GM21717 (cell line): ENCODE measurements at regions not wholly inside any gene's neighbourhood (a gene's known extent, or its start where the extent isn't known, plus 50 kb on each side); places are given as distances from the start of the nearest gene placed in this dataset.
"Not testable (repeated sequence)": the region's sequence is repeated elsewhere in the genome, so short reads cannot be mapped to it uniquely, and the experiment has no call there.

Experiments used
- ATAC-seq: cut with Tn5 transposase; IDR thresholded peaks from one replicate; pipeline ENCODE4 v1.9.1; 2021; ENCODE audit warnings: mild to moderate bottlenecking, moderate library complexity; ENCODE audit not compliant: unreplicated experiment

DNA sequence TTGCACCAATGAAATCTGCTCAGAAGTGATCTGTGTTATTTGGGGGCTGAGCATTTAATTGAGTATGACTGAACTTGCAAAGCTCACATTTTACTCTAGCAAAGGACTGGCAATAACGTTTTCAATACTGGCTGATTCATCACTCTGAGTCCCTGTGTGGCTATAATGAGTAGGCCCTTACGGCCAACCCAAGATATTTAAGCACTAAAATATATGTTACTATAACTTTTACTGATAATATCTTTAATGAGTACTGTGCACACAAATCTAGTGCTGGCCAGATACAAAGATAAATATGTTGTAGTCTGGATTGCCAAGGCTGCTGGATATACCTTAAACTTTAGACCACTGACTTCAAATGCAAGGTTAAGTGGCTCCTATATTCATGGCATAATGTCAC lies 436.4 kb upstream of the KCNMB2 start:
- ATAC-seq = no peak

DNA sequence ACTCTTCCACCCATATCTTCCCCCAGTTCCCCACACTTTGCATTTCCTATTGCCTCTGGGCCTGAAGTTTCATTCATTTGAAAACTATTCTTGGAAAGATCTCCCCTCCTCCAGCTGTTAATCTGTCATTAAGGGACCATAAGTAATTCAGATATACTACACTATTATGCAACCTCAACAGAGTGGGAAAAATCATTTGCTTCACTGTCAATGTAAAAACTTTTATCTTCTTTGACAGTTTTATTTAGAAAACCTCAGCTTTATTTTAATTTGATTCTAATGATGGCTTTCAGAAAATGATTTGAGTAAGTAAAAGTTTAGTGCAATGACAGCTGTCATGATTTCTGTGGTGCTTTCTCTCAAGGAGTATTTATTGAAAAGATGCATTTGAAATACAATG lies 435.3 kb upstream of the KCNMB2 start:
- no peak for ATAC-seq

DNA sequence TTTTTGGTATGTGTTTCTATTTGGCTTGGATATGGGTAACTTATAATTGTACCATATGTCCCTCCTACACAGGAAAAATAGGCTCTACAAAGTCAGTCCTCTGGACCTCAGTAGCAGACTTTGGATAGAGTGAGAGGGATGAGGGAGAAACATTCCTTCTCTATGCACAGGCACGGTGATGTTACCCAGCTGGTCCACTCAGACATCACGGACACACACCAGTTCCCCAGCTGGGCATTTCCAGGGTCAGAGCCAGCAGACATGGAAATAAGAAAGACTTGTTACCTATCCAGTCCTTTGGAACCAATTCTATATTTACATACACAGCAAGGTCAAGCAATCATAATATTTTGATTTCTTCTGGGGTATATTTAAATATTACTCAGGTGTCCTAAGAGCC lies 433.1 kb upstream of the KCNMB2 start:
- no peak for ATAC-seq

DNA sequence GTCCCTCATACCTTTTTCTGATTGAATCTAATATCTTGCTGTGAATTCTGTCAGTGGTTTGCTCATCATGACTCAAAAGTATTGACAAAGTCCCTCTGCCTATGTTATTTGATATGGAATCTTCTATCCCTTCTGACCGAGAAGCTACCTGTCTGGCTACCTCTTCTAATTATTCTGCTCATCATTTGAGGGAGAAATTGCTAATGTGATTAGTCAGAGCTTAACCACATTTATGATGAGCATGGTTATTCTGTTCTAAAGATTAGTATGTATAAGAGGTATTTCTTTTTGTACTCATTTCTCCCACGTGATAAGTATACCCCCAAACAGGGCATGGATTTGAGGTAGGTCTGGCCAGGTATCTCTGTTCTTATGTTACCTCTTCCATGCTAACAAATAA lies 428.4 kb upstream of the KCNMB2 start:
- no peak for ATAC-seq

DNA sequence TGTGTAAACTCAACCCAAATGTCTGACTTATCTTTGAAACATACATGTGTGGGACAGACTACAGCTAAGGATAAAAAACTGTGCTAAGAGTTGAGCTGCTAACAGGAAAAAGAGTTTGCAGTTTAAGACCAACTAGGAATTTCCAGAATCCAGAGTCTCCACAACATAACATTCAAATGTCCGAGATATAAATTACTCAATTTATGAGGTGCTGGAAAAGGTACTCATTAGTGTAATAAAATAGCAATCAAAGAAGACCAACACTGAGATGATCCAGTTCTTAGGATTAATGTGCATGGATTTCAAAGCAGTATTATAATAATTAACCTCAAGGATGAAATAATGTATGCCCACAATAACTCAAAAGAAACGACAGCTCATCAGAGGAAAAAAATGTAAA lies 426.5 kb upstream of the KCNMB2 start:
- no peak for ATAC-seq

DNA sequence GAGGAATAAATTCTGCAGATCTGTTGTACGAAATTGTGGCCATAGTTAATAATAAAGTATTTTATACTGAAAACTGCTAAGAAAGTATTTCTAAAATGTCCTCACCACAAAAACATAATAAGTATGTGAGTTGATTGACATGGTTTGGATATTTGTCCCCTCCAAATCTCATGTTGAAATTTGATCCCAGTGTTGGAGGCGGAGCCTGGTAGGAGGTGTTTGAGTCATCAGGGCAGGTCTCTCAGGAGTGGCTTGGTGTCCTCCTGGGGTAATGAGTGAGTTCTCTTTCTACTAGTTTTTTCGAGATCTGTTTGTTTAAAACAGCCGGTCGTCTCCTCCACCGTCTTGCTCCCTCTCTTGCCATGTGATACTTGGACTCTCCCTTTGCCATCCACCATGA lies 424.1 kb upstream of the KCNMB2 start:
- ATAC-seq = no peak

DNA sequence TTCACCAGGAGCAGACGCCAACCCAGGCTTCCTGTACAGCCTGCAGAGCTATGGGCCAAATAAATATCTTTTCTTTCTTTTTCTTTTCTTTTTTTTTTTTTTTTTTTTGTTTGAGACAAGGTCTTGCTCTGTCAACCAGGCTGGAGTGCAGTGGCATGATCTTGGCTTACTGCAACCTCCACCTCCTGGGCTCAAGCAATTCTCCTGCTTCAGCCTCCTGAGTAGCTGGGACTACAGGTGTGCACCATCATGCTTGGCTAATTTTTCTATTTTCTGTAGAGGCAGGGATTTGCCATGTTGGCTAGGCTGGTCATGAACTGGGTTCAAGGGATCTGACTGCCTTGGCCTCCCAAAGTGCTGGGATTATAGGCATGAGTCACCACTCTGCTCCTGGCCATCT lies 423.7 kb upstream of the KCNMB2 start:
- not testable (repeated sequence) for ATAC-seq

DNA sequence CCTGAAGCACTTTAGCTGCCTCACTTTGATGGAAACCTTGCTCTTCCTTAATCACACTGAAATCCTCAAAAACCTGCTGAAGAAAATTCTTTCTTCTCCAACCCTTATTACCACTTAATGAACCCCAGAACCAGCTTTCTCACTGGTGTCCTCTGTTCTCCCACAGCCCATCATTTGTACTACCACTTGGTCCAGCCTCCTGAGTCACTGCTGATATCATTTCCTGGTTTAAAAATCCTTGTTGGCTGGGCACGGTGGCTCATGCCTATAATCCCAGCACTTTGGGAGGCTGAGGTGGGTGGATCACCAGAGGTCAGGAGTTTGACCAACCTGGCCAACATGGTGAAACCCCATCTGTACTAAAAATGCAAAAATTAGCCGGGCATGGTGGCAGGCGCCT lies 418.6 kb upstream of the KCNMB2 start:
- ATAC-seq = no peak

DNA sequence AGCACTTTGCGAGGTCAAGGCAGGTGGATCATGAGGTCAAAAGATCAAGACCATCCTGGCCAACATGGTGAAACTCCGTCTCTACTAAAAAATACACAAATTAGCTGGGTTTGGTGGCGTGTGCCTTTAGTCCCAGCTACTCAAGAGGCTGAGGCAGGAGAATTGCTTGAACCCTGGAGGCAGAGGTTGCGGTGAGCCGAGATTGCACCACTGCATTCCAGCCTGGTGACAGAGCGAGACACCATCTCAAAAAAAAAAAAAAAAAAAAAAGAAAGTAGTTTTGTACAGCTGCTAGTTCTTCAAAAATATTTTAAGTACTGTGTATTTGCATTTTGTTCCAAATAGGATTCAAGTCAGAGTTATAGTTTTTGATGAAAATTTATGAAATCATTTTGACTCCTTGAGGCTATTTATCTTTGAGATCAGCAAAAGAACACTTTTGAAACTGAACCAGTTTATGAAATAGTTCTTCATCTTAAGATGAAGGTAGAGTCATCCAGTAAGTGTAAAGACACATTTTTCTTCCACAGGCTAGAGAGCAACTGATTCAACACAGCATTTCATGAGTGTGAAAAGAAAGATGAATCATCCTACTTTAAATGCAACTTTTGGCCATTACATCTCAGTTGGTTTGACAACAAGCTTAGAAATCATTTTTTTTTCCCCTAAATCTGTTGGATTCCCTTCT lies 416.5 kb upstream of the KCNMB2 start:
- not testable (repeated sequence) for ATAC-seq

DNA sequence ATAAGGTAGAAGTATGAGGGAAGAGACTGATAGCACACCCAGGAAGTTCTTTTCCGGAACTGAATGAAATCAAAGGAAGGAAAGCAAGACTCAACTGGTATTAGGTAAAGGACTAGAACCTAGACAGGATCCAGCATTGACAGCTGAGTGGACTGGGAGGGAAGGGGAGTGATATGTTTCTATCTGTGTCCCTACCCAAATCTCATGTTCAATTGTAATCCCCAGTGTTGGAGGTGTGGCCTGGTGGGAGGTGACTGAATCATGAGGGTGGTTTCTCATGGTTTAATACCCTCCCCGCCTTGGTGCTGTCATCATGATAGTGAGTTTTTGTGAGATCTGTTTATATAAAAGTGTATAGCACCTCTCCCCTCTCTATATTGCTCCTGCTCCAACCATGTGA lies 415.9 kb upstream of the KCNMB2 start:
- no peak for ATAC-seq

DNA sequence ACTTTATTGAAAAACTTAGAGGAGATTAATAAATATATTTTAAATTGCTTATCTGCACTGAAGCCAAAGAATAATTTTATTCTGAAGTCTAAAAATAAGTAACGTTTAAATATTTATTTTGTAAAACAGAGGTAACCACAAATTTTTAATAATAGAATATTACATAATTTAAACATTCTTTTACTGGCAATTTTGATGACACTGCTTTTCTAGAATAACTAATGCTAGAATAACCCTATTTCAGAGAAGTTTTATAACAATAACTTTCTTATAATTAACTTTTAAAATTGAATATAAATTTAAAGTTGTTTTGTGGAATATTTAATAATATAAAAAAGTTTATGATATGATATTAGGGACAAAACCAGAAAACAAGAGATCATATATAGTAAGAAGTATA lies 409.6 kb upstream of the KCNMB2 start:
- no peak for ATAC-seq

DNA sequence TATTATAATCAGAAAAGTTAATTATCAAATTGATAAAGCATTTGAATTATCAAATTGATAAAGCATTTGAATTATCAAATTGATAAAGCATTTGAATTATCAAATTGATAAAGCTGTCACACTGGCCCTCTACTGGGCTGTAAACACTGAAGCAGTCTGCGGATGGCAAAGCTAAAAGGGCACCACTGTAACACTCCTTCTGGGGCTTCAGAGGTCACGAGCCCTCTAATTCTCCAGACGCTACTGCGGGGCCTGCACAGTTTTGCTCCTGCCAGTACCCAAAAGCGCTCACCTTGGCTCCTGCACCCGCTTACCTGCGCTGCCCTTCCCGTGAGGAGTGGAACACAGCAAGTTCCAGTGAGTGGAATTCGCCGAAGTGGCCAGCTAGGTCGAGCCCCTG lies 409.0 kb upstream of the KCNMB2 start:
- no peak for ATAC-seq

DNA sequence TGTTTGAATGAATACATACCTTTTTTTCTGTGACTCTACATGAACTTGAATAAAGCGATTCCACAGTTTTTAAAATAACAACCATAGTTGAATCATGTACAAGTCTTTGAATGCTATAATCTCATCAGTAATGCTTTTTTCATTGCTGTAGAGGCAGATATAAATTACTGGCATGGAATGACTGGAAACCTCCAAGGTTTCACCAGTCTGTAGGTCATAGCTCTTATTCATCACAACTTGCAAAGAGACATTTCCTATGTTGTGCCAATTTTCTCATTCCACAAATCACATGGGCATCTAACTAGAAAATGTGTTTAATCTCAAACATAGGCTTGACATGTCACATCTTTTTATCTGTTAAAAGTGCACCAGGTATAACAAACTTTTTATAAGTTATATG lies 407.1 kb upstream of the KCNMB2 start:
- no peak for ATAC-seq

DNA sequence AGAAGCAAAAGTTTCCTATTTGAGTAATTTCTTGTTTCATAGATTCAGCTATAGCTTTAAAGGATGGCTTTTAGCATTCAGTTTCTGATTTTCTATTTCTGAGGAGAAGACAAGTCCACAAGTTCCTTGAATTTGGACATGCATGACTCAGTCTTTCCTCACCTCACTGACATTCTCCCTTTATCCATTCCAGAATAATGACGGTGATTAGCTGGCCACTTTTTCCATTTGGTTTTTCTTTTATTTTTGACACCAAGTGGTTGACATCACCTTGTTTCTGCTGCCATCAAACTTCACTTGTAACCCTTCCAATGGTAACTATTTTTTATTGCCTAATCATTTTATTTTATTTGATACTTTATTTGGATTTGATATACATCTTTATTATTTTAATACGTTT lies 404.4 kb upstream of the KCNMB2 start:
- no peak for ATAC-seq

DNA sequence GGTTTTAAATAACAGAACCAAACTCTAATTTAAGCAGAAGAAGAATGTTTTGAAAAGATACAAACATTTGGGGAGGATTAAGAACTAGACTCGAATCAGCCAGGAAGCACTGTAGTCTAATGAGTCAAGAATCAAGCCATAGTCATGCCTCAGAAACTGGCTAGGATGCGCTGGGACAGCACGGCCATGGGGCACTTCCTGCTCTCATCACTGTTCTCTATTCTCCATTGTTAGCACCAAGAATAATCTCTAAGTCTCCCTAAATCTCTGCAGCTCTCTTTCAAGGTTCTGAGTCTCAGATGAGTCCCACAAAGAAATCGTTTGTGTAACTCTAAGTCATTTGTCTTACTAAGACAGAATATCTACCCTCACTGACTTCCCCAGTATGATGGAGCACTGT lies 399.0 kb upstream of the KCNMB2 start:
- no peak for ATAC-seq

DNA sequence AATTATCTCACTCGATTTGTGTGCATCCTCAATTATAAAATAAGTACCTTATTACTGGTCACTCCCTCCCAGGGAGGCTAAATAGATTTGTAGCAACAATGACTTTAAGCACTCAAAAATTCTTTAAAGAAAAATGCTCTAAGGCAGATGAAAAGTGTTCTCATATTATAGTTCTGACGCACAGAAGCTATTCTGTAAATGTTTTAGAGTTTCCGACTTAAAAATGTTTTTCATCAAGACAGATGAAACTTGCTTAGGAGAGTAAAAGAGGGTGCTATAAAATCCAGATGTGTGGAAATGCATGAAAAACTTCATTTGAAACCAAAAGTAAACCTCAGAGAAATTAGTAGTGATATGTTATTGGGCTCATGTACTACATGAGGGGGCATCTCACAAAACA lies 398.4 kb upstream of the KCNMB2 start:
- no peak for ATAC-seq

DNA sequence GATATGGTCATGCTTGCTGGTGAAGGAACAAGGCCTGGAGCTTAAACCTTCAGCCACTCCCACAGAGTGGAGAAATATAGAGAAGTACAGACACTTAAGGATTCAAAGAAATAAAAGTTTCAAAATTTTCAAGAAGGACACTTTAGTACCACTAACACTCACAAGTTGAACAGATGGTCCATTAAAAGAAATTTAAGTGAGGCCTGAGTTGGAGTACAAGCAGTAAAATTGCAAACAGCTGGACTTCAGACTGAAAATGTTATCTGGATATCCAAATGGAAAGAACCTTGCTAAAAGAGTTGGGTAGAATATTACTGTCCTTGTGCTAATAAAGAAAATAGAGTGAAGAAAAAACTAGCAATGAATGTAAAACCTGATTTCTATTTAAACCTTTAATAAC lies 397.1 kb upstream of the KCNMB2 start:
- ATAC-seq = no peak

DNA sequence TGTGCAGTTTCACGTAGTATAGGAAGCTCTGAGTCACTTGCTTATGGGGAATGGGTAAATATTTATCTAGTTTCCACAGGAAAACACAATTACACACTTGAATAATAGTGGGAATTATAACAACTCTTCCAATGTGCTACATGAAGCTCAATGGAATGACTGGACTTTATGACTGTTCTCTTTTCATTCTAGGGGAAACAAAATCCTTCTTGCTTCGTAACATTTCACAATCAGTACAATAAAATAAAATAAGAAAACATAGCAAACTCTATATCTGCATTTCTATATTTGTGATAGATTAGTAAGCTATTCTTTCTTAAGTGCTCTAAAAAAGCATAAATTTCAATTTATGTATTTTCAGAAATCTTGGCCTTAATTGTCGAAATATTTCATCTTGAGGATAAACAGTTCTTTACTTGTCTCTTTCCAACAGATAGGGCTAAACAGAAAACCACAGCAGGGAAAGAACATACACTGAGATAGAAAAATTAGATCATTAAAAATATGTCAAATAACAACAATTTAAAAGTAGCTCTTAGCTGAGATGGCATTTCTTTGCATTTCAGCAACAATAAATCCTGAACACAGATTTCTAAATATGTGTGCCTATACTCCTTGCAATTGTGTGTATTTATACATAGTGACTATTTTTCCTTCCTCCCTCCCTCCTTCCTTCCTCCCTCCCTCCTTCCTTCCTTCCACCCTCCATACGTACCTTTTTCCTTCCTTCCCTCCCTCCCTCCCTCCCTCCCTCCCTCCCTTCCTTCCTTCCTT lies 395.5 kb upstream of the KCNMB2 start:
- ATAC-seq = no peak

DNA sequence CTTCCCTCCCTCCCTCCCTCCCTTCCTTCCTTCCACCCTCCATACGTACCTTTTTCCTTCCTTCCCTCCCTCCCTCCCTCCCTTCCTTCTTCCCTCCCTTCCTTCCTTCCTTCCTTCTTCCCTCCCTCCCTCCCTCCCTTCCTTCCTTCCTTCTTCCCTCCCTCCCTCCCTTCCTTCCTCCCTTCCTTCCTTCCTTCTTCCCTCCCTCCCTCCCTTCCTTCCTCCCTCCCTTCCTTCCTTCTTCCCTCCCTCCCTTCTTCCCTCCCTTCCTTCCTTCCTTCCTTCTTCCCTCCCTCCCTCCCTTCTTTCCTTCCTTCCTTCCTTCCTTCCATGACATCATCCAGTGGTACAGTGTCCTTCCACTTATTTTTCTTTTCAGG lies 394.9 kb upstream of the KCNMB2 start:
- not testable (repeated sequence) for ATAC-seq

DNA sequence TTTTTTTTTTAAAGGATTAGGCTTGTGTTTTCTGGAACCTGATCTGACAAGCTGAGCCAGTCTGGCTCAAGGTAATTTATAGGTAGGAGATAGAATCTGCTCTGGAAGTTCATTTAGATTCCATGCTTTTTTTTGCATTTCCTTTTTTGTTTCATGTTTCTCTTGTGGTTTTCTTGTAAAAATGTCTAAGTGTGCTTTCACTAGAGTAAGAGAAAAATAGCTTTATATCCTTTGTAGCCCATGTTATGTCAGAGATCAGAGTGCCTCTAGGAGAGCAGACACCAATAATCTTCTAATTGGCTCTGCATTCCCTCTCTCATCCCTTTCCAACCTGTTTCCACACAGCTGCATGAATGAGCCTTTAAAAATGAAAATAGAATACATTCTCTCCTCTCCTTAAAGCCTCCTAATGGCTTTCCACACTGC lies 389.8 kb upstream of the KCNMB2 start:
- ATAC-seq = no peak

DNA sequence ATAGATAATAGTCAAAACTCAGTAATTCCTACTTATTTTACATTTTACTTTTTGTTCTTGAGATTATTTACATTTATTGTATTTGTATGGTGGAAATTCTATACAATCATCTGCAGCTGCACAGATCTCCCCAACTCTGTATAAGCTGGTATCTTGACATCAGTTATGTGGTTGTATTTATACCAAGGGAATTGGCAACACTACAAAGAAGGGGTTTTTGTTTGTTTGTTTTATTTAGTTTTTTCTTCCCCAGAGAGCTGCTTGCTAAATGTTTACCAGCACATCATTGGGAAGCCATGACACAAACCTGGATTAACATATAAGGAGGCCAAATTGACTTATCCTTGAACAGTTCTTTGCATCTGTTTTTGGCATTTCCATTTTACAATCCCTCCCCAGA lies 389.2 kb upstream of the KCNMB2 start:
- ATAC-seq = no peak

DNA sequence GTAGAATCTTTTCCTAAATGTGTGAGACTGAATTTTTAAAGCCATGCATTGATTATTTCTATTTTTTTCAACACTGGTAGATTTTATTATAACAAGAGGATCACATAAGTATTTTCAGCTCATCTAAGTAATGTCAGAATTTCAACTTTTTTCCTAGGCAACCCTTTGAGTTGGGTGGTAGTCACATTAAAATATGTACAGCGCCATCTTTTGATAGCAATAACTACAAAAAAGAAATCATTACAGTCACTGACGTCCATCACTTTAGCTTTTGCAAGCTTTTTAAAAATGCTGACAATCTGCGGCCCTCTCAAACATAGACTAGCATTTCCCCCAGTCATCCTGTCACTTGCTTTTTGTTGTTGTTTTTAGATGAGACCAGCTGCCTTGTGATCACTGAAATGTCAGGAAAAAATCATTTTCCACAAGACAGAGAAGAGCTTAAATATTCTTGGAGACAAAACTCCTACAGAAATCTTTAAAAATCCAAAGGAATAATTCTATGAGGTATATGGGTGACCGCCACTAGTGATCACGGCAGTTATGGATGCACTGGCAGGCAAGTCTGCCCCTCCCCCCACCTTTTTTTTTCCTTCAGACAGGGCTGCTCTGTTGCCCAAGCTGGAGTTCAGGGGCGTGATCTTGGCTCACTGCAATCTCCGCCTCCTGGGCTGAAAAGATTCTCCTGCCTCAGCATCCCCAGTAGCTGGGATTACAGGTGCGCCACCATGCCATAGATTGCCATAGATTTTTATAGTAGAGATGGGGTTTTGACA lies 384.0 kb upstream of the KCNMB2 start:
- ATAC-seq = no peak
